HL-60 (cell line): ENCODE measurements at regions not wholly inside any gene's neighbourhood (a gene's known extent, or its start where the extent isn't known, plus 50 kb on each side); places are given as distances from the start of the nearest gene placed in this dataset.

Experiments used
- DNase-seq, 2 experiments: peaks; one replicate each; pipeline ENCODE4 v3.0.0-alpha.2; 2010 to 2020; ENCODE audit warnings: low read depth in 1 of 2, low spot score in 1 of 2
- H3K27ac ChIP-seq: fragments of 250-450 bp; sonication (Bioruptor Pico); replicated peaks from 2 replicates; pipeline ENCODE4 v1.5.1; 2020; ENCODE audit warnings: mild to moderate bottlenecking, moderate library complexity
- H3K27me3 ChIP-seq: fragments of 250-450 bp; sonication (Bioruptor Pico); 2 replicates; pipeline ENCODE4 v1.5.1; 2021; ENCODE audit warnings: mild to moderate bottlenecking, moderate library complexity; ENCODE audit not compliant: insufficient read depth, poor library complexity, severe bottlenecking
- H3K4me3 ChIP-seq: replicated peaks from 2 replicates; pipeline ENCODE4 v1.5.1; 2011; ENCODE audit warnings: mild to moderate bottlenecking, control low read depth, low read length; ENCODE audit not compliant: insufficient read depth
- GABPA ChIP-seq: IDR thresholded peaks from 2 replicates; pipeline ENCODE4 v1.6.1; 2012; ENCODE audit warnings: low read depth
- POLR2AphosphoS5 ChIP-seq: IDR thresholded peaks from 2 replicates; pipeline ENCODE4 v1.6.1; 2012; ENCODE audit warnings: low read depth
- REST ChIP-seq: IDR thresholded peaks from 2 replicates; pipeline ENCODE4 v1.6.1; 2012; ENCODE audit warnings: low read depth; ENCODE audit not compliant: insufficient replicate concordance
- SPI1 ChIP-seq: IDR thresholded peaks from 2 replicates; pipeline ENCODE4 v1.6.1; 2012; ENCODE audit warnings: low read depth, mild to moderate bottlenecking, borderline replicate concordance
- TF ChIP-seq, protein P1 (sequence below): IDR thresholded peaks from one replicate; pipeline ENCODE4 v1.5.1; 2011; ENCODE audit warnings: low read length, control low read depth, inconsistent platforms; ENCODE audit not compliant: insufficient read depth

- Histone ChIP-seq H3K27ac (no peak overlapping the region), H3K4me3 (no peak overlapping the region), H3K27me3 (no peaks in the 10 kb centered on the region)
- DNase-seq: no peak
- no peak for TF ChIP-seq GABPA
- no peak for TF ChIP-seq POLR2AphosphoS5
- TF ChIP-seq, protein P1, sequence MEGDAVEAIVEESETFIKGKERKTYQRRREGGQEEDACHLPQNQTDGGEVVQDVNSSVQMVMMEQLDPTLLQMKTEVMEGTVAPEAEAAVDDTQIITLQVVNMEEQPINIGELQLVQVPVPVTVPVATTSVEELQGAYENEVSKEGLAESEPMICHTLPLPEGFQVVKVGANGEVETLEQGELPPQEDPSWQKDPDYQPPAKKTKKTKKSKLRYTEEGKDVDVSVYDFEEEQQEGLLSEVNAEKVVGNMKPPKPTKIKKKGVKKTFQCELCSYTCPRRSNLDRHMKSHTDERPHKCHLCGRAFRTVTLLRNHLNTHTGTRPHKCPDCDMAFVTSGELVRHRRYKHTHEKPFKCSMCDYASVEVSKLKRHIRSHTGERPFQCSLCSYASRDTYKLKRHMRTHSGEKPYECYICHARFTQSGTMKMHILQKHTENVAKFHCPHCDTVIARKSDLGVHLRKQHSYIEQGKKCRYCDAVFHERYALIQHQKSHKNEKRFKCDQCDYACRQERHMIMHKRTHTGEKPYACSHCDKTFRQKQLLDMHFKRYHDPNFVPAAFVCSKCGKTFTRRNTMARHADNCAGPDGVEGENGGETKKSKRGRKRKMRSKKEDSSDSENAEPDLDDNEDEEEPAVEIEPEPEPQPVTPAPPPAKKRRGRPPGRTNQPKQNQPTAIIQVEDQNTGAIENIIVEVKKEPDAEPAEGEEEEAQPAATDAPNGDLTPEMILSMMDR: no peak
- no peak for TF ChIP-seq SPI1
These were observed 172.4 kb upstream of the GULP1 start for GRCh38 chr2:188119112-188119838.

GRCh38 chr2:188122985-188123384 is 168.7 kb upstream of the GULP1 start:
- DNase-seq: no peak
- Histone ChIP-seq H3K27ac (no peak overlapping the region), H3K4me3 (no peak overlapping the region), H3K27me3 (no peaks in the 10 kb centered on the region)
- TF ChIP-seq GABPA (no peak), POLR2AphosphoS5 (no peak), SPI1 (no peak), REST (no peak)
- TF ChIP-seq, protein P1: no peak

DNA sequence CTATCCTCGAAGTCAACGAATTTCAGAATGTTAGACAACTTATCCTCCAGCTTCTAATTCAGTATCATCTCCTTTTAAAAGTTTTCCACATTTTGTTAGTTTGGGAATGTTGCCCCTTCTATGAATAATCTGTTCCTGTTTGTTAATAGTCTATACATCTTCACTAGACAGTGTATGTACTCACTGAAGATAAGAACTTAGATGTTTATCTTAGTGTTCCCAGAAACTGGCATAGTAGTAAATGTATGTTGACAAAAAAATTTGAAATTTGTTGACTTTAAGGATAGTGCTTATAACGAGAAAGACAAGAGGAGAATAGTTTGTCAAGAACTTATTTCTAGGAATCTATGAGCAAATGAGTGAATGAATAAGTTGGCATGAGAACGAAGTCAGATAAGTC is 162.0 kb upstream of the GULP1 start:
- no peak overlapping the region for H3K4me3 ChIP-seq
- no peak for DNase-seq
- no peak overlapping the region for H3K27ac ChIP-seq
- H3K27me3 ChIP-seq: no peaks in the 10 kb centered on the region
- no peak for TF ChIP-seq GABPA
- no peak for TF ChIP-seq SPI1
- TF ChIP-seq, protein P1: no peak
- no peak for TF ChIP-seq REST
- TF ChIP-seq POLR2AphosphoS5: no peak

- Histone ChIP-seq H3K27ac (no peak overlapping the region), H3K4me3 (no peak overlapping the region), H3K27me3 (no peaks in the 10 kb centered on the region)
- TF ChIP-seq, protein P1: no peak
- no peak for TF ChIP-seq GABPA
- TF ChIP-seq POLR2AphosphoS5: no peak
- TF ChIP-seq SPI1: no peak
- no peak for TF ChIP-seq REST
- DNase-seq: no peak
These were observed 161.4 kb upstream of the GULP1 start for GRCh38 chr2:188130317-188130716.
